GM21423 (cell line): ENCODE measurements at regions not wholly inside any gene's neighbourhood (a gene's known extent, or its start where the extent isn't known, plus 50 kb on each side); places are given as distances from the start of the nearest gene placed in this dataset.
"Not testable (repeated sequence)": the region's sequence is repeated elsewhere in the genome, so short reads cannot be mapped to it uniquely, and the experiment has no call there.

Experiments
- ATAC-seq: cut with Tn5 transposase; IDR thresholded peaks from one replicate; pipeline ENCODE4 v1.9.1; 2021; ENCODE audit warnings: mild to moderate bottlenecking, moderate library complexity; ENCODE audit not compliant: unreplicated experiment

GRCh38 chrX:140074851-140075250, 109.5 kb upstream of the CXorf66 start:
- ATAC-seq, result not testable (repeated sequence)

GRCh38 chrX:140071037-140071436, 105.7 kb upstream of the CXorf66 start:
- ATAC-seq, result no peak

DNA sequence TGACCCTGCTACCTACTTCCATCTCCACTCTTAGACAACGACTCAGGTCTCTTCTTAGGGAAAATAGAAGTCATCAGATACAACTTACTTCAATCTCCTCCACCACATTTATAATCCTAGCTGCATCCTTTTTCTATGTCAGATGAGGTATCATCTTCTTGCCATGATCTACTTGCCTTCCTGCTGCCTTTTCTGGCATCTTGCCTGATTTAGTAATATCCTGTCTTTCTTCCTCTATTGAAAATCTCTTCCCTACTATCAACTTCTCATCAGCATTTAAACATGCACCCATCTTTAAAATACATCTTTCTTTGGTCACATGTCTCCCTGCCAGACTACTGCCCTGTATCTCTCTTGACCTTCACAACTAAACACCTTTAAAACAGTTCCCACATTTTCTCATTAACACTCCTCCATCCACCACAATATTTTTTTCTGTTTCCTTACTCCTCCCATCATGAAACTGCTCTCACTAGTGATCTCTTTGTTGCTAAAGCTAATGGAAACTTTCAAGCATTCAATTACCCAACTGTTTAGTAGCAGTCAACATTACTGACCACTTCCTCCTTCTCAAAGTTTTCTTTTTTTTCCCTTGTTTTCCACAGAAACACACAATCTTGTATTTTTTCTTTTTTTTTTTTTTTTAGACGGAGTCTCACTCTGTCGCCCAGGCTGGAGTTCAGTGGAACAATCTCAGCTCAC, 100.8 kb upstream of the CXorf66 start:
- no peak for ATAC-seq

DNA sequence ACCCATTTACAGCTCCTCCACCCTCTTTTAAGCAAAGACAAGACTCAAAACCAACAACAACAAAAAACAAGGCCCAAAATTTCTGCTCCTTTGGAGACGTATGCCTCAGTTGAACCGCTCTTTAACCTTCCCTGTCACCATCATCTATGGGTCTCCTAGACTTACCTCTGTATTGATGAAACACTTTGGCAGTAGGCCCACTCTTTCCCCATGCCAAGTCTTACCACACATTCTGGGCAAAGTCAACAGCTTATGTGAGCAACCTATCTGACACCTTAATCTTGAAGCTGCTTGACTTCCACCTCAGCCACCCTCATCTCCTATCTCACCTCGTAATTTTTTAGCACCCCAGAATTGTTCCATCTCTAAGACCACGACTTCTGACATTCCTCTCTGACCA, 99.7 kb upstream of the CXorf66 start:
- no peak for ATAC-seq

GRCh38 chrX:140057001-140057411, 91.7 kb upstream of the CXorf66 start:
- peak; percentile 96 for ATAC-seq

DNA sequence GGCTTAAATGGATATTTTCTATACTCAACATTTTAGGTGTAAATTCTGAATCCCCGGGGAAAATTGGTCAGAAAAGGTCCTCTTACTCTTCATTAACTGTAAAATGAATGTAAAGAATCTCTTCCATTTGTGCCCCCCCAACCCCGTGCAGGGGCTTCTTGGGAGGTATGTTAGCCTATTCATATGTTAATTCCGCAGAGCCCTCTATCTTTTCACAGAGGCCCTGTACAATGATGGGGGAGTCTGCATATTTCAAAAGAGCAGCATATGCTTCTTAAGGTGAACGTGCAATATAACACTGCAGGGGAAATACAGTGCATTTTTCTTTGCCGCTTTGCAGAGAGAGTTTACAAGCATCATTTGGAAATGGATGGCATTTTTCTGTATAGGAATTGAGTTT, 88.5 kb upstream of the CXorf66 start:
- ATAC-seq, result no peak

- no peak for ATAC-seq
Observed at GRCh38 chrX:140050906-140051305, 85.6 kb upstream of the CXorf66 start.

DNA sequence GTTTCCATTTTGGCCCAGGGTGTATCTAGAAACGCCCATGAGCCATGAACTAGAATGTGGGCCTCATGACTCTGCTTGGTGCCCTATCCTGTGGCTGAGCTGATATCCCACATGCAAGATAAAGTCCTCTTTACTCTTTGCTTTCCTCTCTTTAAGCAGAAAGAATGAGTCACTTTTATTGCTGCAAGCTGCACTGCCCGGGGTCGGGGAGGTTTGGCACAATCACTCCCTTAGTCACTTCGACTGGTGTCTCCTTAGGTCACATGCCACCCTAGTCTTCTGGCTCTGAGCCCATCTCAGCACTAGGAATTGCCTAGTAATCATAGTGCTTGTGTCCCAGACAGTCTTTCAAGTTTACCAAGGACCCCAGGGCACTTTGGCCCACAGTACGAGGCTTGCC, 75.1 kb upstream of the CXorf66 start:
- ATAC-seq, result no peak

DNA sequence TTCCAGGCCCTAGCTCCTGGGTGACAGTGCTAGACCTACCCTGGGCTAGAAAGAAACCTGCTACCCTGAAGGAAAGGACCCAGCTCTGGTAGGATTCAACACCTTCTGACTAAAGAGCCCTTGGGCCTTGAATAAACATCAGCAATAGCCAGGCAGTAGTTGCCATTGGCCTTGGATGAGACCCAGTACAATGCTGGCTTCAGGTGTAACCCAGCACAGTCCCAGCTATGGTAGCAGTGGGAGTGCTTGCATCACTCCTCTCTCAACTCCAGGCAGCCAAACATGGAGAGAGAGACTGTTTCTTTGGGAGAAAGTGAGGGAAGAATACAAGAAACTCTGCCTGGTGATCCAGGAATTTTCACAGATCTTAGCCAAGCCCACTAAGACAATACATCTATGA, 73.5 kb upstream of the CXorf66 start:
- no peak for ATAC-seq

GRCh38 chrX:140034916-140035315, 69.6 kb upstream of the CXorf66 start:
- no peak for ATAC-seq

DNA sequence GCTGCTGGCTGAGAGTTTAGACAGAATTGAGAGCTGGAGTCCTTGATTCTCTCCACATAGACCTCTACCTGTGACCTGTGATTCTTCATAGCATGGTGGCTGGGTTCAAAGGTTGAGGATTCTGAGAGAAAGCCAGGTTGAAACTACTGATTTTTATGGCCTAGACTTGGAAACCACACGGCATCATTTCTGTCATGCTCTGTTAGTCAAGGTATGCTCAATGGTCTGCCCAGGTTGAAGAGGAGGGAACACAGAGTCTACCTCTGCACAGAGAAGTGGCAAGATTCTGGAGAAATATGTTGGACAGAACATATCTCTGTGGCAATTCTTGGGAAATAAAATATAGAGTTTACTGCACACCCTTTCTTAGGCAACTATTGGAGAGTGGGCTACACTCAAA, 57.2 kb upstream of the CXorf66 start:
- ATAC-seq, result no peak

DNA sequence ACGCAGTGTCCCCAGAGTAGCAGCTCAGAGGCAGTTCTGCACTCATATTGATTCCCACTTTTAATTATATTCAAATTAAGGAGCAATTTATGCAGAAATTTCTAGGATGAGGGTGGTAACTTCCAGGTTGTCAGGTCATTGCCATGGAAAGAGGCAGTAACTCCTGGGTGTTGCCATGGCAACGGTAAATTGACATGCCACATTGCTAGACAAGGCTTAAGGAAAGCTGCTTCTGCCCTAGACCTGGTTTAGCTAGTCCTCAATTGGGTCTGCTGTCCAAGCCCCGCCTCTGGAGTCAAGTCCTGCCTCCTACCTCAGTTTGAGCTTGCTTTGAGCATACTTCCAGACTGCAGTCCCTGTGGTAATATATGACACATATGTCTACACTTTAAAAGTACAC, 53.8 kb upstream of the CXorf66 start:
- ATAC-seq, result not testable (repeated sequence)
